ENCODE measurements at regions not wholly inside any gene's neighbourhood (a gene's known extent, or its start where the extent isn't known, plus 50 kb on each side); places are given as distances from the start of the nearest gene placed in this dataset.

GRCh38 chr11:62030071-62030684 is 62.7 kb upstream of the FTH1 start:
- DNase-seq (ENCODE audit: low read depth) = no peak

GRCh38 chr11:62026739-62027370 is 59.4 kb upstream of the FTH1 start:
- DNase-seq (ENCODE audit: low read depth) = no peak

- peak; percentile 100 for DNase-seq (ENCODE audit: low read depth)
Observed at GRCh38 chr11:62025487-62026105, 58.2 kb upstream of the FTH1 start.

DNA sequence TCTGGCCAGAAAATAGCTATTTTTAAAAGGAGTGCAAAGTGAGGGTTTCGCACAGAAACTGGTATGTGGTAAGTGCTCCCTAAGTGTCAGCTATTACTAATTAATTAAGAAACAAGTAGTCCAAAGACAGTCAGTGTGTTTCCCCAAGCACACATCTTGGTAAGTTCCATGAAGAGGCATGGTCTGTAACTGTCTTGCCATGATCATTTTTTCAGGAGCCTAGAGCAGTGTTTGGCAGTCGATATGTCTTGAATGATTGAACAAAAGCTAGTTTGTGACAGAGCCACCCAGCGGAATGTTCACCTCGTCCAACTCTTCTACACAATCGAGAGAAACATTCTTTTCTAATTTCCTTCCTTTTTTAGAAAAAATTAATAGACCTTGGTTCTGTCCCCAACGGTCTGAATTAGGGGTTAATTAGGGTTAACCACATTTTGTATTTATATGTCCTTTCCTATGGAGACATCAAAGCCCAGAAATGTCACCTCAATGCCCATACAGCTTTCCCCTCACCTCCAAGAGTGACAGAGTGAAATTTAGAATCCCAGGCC is 57.6 kb upstream of the FTH1 start:
- no peak for DNase-seq (ENCODE audit: low read depth)

DNA sequence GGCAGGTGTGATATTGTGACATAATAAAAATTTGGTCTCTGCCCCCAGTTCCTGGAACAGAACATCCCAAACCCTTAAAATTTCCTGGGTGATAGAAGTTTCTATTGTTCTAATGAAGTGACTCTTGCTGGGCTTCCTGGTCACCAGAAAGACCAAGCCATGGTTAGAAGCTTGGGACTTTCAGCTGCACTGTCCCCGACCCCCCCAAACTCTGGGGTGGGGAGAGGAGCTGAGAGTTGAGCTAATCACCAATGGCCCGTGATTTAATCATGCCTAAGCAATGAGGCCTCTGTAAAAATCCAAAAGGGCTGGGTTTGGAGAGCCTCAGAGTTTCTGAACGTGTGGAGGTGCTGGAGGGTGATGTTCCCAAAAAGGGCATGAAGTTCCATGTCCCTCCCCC is 54.8 kb upstream of the FTH1 start:
- DNase-seq (ENCODE audit: low read depth) = no peak

DNA sequence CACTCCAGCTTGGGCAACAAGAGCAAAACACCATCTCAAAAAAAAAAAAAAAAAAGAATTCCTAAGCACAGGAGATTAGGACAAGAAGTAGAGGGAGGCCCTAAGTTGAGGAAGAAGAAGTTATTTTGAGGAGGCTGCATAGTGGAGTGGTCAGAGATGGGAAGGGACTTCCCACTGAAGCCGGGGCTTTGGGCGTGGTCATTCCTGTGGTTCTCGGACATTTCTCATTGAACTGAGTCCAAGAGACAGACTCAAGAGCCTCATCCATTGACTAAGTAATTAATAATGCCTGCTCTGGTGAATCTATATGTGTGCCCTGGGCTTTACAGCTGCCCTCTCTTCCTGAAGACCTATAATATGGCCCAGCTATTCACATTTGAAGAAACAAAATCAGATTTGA is 53.2 kb upstream of the FTH1 start:
- no peak for DNase-seq (ENCODE audit: low read depth)

DNA sequence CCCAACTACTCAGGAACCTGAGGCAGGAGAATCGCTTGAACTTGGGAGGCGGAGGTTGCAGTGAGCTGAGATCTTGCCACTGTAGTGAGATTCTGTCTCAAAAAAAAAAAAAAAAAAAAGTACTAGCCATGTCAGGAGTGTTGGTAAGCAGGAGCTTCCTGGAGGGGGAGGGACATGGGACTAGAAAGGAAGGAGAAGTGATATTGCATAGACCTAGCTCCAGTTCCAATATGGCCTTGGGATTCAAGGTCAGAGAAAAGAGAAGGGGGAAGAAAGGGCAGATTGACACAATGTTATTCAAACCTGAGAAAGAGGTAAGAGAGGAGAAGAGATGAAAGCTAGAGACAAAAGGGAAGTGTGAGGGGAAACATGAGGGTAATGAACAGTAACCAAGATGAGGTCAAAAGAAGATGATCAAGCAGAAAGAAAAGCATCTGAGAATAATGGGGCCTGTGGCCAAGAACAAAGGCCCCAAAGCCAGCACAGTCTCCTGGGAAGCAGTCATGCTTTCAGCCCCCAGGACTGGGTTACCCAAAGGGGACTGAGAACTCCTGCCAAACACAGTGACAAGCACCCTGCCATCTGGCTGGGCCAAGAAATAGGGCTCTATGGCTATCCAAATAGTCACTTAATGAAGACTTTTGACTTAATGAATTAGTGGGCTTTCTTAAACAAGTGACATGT is 51.7 kb upstream of the FTH1 start:
- DNase-seq (ENCODE audit: low read depth) = no peak

- DNase-seq (ENCODE audit: low read depth) = no peak
Observed at GRCh38 chr11:62017878-62018655, 50.6 kb upstream of the FTH1 start.
